Prostate gland (tissue), 2 donors: ENCODE measurements at regions not wholly inside any gene's neighbourhood (a gene's known extent, or its start where the extent isn't known, plus 50 kb on each side); places are given as distances from the start of the nearest gene placed in this dataset.

Experiments
- DNase-seq: peaks from one replicate; pipeline ENCODE4 v3.0.0-alpha.2; 2019; ENCODE audit warnings: low spot score
- H3K27ac ChIP-seq, 2 donors: fragments of 200-600 bp; sonication (generic); 2 replicates each; pipeline ENCODE4 v1.5.1; 2017 to 2019
- H3K27me3 ChIP-seq: fragments of 200-600 bp; sonication (generic); replicated peaks from 2 replicates; pipeline ENCODE4 v1.5.1; 2019; ENCODE audit not compliant: insufficient read depth
- H3K36me3 ChIP-seq, 2 donors: fragments of 200-600 bp; sonication (generic); 1 replicate in 1 of 2; 2 replicates in 1 of 2; pipeline versions ENCODE4 v1.5.1 to v1.8.1; 2017 to 2019
- H3K4me1 ChIP-seq: fragments of 200-600 bp; sonication (generic); replicated peaks from 2 replicates; pipeline ENCODE4 v1.5.1; 2019
- H3K4me3 ChIP-seq, 2 donors: fragments of 200-600 bp; sonication (generic); 2 replicates each; pipeline ENCODE4 v1.5.1; 2017 to 2019
- H3K9me3 ChIP-seq: fragments of 200-600 bp; sonication (generic); 2 replicates; pipeline ENCODE4 v1.5.1; 2017
- CTCF ChIP-seq, 4 experiments: fragments of 200-600 bp in 2 of 4; fragments of 450-650 bp in 2 of 4; sonication (generic) in 2 of 4; IDR thresholded peaks; 1 replicate in 3 of 4; 2 replicates in 1 of 4; pipeline ENCODE4 v1.5.1; 2016 to 2019; ENCODE audit warnings: antibody characterized with exemption in 4 of 4, mild to moderate bottlenecking in 2 of 4, moderate library complexity in 2 of 4
- POLR2A ChIP-seq: fragments of 450-650 bp; IDR thresholded peaks from one replicate; pipeline ENCODE4 v1.6.1; 2016; ENCODE audit warnings: antibody characterized with exemption, mild to moderate bottlenecking
- POLR2AphosphoS5 ChIP-seq: sonication (generic); formaldehyde crosslinking; IDR thresholded peaks from one replicate; pipeline ENCODE4 v1.6.1; 2017; ENCODE audit warnings: antibody characterized with exemption
- WGBS: methylation state at CpG from one replicate; pipeline ENCODE4 v1.1.5; 2018; 5-methylcytosine and 5-hydroxymethylcytosine counted together
- intact Hi-C: fragments of 100-400 bp; cut with DNase I; formaldehyde crosslinking; loops from one replicate; pipeline ENCODE4 v1.14.2; 2022

- H3K27me3 ChIP-seq: no peaks in the 10 kb centered on the region
- no peak overlapping the region for H3K4me3 ChIP-seq
- no peak for TF ChIP-seq POLR2AphosphoS5
- TF ChIP-seq POLR2A: no peak
- TF ChIP-seq CTCF (IDR thresholded peaks at IDR 0.05): no peak
- intact Hi-C loops: no loop called here
- H3K9me3 ChIP-seq: no peaks in the 10 kb centered on the region
- DNase-seq: no peak
- no peaks in the 10 kb centered on the region for H3K36me3 ChIP-seq
- H3K27ac ChIP-seq: no peak overlapping the region
- WGBS: 84% methylated on average over 9 of the region's 9 CpGs
- no peaks in the 10 kb centered on the region for H3K4me1 ChIP-seq
Observed at GRCh38 chr10:25076506-25077177, 60.2 kb downstream of the THNSL1 start.

- no peak overlapping the region for H3K4me3 ChIP-seq
- TF ChIP-seq CTCF (IDR thresholded peaks at IDR 0.05) (no peak), POLR2AphosphoS5 (no peak), POLR2A (no peak)
- WGBS: 67% methylated on average over 7 of the region's 7 CpGs
- intact Hi-C loops: no loop called here
- no peaks in the 10 kb centered on the region for H3K4me1 ChIP-seq
- no peak overlapping the region for H3K27ac ChIP-seq
- H3K9me3 ChIP-seq: no peaks in the 10 kb centered on the region
- H3K36me3 ChIP-seq: no peaks in the 10 kb centered on the region
- no peak for DNase-seq
- no peaks in the 10 kb centered on the region for H3K27me3 ChIP-seq
Observed at GRCh38 chr10:25078658-25079431, 62.4 kb downstream of the THNSL1 start.

GRCh38 chr10:25080880-25081581 is 64.6 kb downstream of the THNSL1 start:
- H3K9me3 ChIP-seq: no peaks in the 10 kb centered on the region
- no peak overlapping the region for H3K4me3 ChIP-seq
- peak overlapping the region in 1 of 2 donors; percentile 45 for H3K27ac ChIP-seq
- intact Hi-C loops: loop anchor here (5.0 to 10.0 kb wide), 2 partner anchors 439 to 466 kb away; no protein-coding TSS in a partner anchor
- no peaks in the 10 kb centered on the region for H3K36me3 ChIP-seq
- H3K4me1 ChIP-seq: no peaks in the 10 kb centered on the region
- WGBS: 2% methylated on average over 9 of the region's 9 CpGs
- TF ChIP-seq POLR2A (no peak), CTCF (IDR thresholded peaks at IDR 0.05) (peak; percentile 51 to 88 (median 80)), POLR2AphosphoS5 (peak; percentile 63)
- peak; percentile 82 for DNase-seq
- no peaks in the 10 kb centered on the region for H3K27me3 ChIP-seq

- DNase-seq: no peak
- Histone ChIP-seq H3K36me3 (no peaks in the 10 kb centered on the region), H3K9me3 (no peaks in the 10 kb centered on the region), H3K27ac (no peak overlapping the region), H3K4me3 (no peak overlapping the region), H3K27me3 (no peaks in the 10 kb centered on the region), H3K4me1 (no peaks in the 10 kb centered on the region)
- 48% methylated on average over 8 of the region's 8 CpGs for WGBS
- intact Hi-C loops: loop anchor here (5.0 to 10.0 kb wide), 2 partner anchors 440 to 468 kb away; no protein-coding TSS in a partner anchor
- no peak for TF ChIP-seq POLR2AphosphoS5
- no peak for TF ChIP-seq POLR2A
- TF ChIP-seq CTCF (IDR thresholded peaks at IDR 0.05): no peak
Observed at GRCh38 chr10:25082276-25083204, 66.1 kb downstream of the THNSL1 start.
